Hematopoietic multipotent progenitor cell treated with erythropoietin and hydrocortisone succinate and interleukin-3 and kit ligand, for 8 days (in vitro differentiated cells): ENCODE measurements at regions not wholly inside any gene's neighbourhood (a gene's known extent, or its start where the extent isn't known, plus 50 kb on each side); places are given as distances from the start of the nearest gene placed in this dataset.
"Not testable (repeated sequence)": the region's sequence is repeated elsewhere in the genome, so short reads cannot be mapped to it uniquely, and the experiment has no call there.

Experiments
- DNase-seq: peaks from one replicate; pipeline ENCODE4 v3.0.0-alpha.2; 2015

DNA sequence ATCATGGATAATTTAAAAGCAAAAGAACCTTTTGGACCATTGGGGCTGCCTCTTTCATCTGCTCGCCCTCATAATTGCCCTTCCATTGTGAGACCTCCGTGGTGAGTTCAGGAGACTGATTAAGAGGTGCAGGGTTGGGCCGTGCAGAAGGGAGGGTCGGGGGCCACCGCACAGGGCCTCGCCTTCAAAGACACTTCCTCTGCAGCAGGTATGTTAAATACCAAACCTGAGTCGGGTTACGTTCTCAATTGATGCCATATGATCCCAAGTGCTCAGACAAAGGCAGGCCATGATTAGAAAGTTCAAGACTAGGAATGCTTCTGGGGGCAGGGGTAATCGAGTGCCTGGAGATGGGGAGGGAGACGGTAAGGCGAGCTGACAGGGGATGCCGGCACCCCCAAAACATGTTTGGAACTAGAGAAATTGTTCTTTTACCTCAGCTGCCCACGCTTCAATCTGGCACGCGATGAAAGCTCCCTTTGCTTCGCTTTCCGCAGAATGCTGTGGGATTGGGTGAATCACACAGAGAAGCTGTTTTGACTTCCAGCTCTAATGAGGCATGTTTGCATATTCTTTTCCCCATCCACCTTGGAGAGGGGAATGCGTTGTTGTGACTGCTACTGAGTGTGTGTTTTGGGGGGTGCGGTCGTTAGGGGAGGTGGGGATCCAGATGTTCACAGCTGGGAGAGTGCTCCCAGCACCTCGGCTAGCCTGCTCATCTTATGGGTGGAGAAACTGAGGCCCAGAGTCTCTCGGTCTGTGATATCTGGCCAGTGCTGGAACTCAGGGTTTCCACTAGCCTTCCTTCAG lies 309.1 kb downstream of the MYCN start:
- no peak for DNase-seq

DNA sequence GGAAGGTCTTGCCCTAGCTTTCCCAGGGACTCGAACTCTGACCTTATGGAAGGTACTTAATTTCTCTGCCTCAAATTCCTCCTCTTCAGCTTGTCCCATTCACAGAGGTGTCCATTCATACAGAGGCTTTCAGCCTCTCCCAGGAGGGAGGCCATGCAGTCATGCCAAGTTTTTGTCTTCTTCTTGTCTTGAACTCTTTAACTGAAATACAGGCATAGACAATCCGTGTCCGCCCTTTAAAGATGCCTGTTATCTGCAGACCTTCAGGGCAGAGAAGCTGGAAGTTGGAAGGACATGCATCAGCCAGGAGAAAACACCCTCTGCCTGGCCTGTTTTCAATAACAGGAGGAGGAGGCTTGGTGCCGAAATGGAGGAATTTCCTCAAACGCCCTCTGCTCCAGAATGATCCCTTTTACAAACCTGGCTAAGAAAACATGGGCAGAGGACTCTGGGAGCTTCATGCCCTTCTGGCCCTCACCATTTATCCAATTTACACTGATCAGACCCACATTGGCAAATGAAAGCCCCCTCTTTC lies 308.3 kb downstream of the MYCN start:
- DNase-seq = no peak

DNA sequence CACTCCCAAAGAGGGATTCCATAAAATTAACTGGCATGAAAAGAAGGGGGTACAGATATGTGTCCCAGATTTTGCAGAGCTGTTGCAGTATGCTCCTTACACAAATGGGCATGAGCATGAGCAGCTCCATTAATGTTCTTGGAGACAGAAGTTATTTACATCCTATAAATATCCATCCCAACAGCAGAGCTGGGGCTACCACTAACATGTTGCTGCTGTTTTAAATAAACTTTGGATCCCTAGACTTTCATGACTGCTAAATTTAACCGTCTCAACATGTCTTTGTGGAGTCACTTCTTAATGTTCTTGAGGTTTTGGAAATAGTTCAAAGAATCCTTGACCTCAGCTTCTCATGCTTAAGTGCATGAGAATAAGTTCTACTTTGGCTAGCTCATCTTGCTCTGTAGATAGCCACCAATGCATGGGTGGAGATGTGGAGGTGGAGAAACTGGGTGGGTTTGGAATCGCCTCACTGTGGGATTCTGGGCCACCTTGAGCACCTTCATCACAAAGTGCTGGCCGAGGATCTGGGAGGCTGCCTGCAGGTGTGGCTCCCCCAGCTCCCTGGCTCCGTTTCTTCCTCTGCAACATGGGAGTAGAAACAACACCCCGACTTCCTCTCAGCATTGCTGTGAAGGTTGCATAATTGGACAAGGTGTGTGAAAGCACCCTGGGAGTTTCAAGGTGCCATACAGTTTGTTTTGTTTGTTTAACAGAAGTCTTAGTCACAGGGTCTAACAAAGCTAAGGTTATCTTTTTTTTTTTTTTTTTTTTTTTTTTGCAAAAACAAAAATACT lies 307.2 kb downstream of the MYCN start:
- no peak for DNase-seq

DNA sequence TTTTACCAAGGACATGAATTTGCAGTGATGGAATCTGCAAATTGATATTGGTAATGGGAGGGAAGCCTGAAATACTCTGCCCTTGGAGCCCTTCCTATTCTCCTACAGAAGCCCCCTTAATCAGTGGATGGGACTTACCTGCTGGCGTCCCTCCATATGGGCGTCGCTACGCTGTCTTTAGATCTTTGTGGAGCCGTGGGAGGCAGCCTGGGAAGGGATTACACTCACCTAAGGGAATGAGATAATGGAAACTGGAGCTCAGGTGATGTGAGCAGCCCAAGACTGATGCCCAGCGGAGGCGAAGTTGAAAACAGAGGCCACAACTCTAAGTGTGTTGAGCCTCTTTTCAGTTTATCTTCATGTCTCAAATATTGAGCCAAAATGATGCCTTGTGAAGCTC lies 306.6 kb downstream of the MYCN start:
- DNase-seq = no peak

DNA sequence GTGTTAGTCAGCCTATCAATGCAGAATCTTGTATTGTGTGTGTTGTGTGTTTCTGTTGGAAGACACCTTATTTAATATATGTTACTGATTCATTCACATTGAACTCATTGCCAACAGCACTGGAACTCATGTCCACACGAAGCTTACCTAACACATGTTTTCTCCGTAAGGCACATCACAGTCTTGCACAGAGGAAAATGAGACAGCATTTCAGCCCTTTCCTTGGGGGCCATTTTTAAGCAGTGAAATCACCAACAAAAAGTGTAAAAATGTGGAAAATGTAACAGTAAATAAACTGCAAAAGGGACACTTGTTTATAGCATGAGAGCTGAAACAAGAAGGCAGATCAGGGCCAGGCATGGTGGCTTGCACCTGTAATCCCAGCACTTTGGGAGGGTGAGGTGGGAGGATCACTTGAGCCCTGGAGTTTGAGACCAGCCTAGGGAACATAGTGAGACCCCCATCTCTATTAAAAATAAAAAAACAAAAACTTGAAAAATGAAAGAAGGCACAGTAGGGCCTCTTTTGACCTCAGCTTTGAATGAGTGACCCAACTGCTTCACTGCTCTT lies 306.0 kb downstream of the MYCN start:
- no peak for DNase-seq

DNA sequence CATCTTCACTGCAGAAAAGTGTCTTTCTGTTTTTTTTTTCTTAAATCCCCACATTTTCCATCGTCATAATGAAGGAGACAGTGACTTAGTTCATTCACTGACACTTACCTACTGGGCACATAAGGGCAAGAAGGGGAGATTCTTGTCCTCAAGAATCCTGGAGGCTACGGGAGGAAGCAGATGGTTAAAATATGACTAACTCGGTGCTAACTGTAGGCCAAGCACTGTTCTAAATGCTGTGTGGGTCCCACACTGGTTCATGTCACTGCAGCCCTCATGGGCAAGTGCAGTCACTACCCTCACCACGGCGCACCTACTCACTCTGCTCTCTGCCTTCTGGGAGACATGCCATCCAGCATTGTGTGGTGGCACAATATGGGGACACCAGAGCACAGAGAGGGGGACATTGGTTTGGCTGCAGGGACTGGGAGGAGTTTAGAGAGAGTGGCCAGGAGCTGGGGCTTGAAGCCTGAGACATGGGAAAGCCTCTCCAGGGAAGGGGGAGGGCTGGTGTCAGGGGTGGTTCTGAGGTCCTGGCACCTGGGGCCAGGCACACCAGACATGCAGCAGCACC lies 305.2 kb downstream of the MYCN start:
- DNase-seq = no peak

DNA sequence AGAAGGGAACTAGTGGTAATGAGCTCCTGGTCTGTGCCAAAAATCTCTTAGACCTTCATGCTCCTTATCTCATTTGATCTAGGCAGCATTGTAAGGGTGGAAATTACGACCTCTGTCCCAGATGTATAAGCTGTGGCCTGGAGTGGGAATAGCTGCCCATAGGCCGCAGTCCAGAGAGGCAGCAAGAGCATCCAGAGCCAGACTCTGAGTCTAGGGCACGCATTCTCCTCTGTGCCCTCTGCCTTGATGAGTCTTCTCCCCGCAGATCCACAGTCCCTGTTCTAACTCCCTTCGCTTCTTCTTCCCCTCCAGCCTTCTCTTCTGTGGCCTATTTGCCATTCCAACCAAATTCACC lies 304.6 kb downstream of the MYCN start:
- no peak for DNase-seq

DNA sequence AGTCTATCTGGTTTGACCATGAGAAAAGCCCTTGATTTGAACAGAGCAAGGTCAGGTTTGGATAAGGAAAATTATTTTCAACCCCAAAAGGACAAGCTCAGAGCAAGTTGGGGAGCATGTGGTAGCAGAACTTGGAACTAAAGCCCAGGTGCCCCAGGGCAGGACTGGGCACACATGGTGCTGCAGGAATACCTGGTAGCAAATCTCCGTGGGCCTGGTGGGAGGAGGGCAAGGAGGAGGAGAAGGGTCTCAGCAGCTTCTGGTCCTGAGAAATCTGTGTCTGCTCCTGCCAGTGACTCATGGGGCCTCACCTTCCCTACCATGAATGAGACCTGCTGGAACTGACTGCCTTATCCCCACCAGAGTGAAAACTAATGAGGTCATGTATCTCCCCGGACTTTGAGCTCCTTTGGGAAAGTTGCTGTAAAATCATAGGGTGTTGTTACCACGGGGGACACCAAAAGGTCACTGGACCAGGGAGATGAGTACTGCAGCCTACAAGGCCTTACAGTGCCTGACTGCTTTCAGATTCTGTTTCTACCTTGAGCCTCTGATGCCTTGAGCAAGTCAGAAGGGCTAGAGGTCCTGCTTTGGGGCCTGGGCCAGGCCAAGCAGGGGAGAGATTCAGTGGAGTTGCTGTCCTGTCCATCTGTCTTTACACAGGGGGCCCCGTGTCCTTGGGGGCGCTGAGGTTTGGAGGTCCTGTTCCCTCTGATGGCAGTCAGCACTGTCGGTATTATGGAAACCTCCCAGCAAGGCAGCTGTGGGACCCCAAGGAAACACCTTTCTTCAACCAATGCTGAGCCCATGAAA lies 304.0 kb downstream of the MYCN start:
- DNase-seq = no peak

DNA sequence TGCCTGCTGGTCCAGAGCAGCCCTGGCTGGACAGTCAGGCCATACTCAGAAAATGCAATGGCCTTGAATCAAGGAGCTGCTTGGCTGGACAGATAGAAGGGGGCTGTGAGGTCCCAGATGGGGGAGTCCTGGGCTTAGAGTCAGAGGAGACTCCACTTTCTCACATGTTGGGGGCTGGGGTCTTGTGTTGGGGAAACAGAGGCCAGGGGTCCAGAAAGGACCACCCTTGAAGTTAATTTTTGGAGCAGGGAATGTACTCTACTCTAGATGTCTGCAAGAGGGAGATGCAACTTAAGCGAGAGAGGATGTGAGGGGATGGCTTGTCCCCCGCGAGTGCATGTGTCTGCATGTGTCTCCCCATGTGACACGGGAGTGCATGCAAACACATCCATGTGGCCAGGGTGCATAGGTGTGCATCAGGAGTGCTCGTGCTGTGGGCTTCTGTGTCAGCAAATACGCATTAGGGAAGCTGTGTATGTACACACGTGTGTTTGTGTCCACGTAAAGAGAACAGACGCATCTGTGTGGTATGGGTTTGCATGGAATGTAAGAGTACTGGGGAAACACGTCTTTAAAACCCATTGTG lies 303.2 kb downstream of the MYCN start:
- DNase-seq = no peak

DNA sequence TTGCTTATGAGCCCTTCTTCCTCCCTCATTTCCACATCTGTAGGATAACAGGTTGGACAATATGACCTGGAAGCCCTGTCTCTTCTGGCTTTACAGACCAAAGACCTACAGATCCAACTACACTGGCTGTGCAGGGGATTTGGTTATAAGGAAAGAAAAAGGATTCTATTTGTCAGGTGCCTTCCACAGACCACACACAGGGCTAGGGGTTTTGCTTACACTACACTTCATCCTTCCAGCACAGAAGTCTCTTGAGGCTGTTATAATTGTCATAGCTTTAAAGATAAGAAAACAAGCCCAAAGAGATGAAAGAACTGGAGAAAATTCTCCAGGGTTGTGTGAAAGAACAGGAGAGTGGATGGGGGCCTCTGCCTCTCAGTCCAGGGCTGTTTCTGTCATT lies 302.6 kb downstream of the MYCN start:
- no peak for DNase-seq

DNA sequence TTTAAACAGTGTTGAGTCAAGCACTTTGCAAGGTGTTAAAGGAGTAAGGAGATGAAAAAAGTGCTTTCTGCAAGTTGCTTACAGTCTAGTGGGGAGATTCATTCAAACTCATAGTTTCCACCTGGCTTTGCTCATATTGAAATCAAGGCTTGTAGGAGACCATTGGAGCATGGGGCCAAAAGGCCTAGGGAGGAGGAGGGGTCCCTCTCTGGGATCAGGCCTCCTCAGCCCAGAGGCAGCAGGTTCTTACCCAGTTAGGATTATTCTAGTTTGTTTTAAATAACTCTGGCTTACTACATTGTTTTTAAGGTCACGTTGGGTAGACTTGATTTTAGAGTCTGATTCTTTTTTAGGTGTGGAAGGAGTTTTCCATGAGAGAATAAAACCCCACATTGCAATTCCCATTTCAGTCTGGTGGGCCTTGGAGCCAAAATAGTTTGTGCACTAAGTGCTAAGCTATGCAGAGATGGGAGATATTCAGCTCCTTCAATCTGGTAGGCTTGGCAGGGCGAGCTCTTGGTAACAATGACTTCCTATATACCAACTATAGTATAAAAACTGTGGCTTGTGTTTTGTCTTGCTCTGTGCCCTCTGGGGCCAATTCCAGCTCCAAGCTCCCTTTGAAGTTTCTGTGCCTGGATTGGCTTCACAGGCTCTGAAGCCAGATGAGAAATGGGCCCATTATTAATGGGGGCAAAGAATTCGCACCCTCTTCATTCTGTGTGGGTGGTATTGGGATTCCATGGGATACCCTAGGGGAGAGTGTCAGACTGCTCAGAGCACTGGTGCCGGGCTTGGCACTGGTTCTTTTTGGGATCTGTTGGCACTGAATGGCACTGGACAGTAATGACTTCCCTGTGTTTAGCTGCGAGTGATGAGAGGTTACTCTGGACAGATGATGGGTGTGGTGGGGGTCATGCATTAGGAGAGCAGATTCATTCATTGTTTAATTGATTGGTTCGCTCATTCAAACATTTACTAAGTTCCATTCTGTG lies 301.1 kb downstream of the MYCN start:
- DNase-seq = no peak

DNA sequence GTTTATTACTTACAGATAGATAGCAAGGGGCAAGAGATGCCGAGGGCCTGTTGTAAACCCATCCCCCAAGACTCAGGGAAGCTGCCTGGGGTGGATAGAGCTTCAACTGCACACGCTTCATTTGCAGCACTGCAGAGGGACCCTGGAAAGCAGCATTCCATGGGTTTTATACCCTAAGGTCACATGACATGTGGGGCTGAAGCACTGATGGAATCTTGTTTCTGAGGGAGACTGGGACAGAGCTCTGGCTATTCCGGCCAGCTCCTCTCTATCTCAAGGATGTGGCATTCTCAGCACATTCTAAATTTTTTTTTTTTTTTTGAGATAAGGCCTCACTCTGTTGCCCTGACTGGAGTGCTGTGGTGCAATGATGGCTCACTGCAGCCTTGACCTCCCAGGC lies 300.1 kb downstream of the MYCN start:
- no peak for DNase-seq

DNA sequence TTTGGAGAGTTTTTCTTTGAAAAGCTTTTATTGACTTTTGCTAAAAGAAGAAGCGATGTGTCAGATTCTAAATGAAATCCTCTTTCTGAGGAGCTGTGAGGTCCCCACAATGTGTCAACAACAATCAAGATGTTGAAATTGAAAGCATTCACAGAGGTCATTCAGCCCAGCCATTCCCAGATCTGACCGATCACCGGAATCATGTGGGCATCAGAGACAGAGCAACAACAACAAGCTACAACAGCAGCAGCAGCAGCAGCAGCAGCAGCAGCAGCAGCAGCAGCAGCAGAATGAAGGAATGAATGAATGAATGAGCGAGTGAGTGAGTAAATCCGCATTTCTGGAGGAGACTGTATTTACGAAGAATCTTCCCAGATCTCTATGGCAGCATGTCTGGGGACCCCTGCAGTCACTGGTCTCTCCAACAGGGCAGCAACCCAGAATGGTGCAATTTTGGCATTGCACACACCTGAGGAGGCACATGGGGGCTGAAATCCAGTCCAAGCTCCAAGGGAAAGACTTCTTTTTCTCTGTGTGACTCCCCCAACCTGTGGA lies 299.0 kb downstream of the MYCN start:
- DNase-seq = no peak

DNA sequence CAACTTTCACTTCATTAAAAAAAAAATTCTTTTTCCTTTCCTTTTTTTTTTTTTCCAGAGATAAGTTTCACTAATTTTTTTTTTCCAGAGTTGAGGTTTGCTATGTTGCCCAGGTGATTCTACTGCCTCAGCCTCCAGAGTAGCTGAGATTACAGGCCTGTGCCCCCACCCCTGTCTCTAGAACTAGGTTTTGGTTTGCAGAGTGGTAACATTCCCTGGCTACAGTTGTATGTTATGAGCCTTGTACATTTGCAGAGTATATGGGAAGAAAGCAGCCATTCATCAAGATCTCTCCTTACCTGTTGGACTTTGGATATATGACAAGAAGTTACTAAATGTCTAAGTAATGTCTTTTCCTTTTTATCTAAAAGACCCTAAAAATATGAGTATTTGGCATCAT lies 298.4 kb downstream of the MYCN start:
- no peak for DNase-seq

DNA sequence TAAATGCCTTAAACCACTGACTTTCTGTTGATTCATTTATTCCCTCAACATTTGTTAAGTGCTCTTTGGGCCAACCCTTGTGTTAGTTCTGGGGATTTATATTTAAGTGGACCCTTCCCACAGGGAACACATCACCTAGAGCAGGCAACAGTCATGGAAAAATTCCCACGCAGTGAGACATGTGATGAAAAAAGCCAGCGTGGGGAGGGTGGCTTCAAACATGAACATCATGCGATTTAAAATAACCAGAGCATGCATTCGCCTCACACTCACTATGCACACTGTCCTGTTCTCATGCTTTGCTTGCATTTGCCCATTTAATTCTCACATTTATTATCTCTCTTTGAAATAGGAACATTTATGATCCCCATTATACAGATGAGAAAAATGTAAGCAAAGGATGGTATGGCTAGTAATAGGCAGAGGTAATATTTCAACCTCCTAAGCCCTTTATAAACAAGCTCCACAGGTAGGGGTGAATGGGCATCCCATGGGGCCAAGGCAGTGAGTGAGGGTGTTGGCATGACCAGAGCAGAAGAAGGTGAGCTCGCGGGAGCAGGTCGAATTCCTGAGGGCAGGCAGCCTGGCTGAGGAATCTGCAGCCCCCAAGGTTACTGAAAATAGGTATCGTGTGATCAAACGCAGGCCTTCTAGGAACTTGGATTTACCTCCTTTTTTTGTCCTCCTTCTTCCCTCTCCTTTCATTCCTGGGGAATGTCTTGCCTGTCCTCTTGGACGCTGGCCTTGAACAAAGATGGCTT lies 297.8 kb downstream of the MYCN start:
- DNase-seq = no peak

DNA sequence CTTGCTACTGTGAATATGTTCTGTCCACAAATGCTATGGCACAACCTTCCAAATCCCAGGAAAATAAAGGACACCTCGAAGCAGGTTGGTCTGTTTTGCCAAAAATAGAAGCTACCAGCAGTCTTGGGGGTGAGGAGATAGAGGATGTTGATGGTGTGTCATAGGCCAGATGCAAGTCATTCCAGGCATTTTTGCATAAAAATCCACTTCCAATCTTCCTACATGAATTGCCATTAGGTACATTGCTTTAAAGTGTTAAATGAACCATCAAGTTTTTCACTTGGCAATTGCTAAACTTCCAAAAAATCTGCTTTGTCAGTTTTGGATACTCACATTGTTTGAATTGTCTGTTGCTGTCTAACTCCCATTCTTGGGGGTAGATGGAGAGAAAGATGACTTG lies 295.4 kb downstream of the MYCN start:
- no peak for DNase-seq

DNA sequence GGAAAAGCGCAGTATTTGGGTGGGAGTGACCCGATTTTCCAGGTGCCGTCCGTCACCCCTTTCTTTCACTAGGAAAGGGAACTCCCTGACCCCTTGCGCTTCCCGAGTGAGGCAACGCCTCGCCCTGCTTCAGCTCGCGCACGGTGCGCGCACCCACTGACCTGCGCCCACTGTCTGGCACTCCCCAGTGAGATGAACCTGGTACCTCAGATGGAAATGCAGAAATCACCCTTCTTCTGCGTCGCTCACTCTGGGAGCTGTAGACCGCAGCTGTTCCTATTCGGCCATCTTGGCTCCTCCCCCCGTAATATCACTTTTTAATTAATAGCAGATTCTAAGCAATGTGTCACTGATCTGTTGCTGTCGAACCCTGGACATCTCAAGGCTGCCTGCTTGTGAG lies 294.9 kb downstream of the MYCN start:
- not testable (repeated sequence) for DNase-seq

DNA sequence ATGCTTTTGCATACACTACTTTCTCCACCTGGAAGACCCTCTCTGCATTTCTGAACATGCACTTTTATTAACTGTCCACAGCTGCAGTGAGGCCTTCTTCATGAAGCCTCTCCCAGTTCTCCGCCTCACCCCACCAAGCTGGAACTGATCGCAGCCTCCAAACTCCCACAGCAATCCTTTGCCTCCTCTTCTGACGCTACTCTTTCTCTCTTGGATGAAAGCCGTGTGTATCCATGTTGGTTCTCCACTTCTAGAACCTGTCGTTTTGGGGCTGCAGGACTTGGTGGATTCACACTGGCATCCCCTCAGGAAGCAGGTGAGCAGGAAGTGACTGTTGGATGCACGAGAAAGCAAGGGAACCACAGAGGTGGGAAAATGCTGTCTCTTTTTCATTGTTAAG lies 288.6 kb downstream of the MYCN start:
- DNase-seq = no peak

DNA sequence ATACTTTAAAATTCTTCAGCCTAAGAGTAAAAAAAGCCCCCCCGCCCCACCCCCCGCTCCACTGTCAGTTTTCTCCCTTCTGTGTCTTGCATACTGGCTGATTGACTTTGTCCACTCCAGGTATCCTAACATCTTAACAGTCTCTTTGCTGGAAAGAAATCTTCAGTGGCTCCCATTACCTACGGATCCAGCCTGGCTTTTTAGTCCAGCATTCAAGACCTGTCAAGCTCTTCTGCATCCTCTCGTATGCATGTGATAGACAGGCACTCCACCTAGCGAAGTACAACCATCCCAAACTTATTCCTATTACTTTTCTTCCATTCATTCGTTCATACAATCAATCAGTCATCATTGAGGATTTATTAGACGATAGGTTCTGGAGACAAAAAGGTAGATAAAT lies 288.1 kb downstream of the MYCN start:
- DNase-seq = no peak
